GM12865 (cell line): ENCODE measurements at regions not wholly inside any gene's neighbourhood (a gene's known extent, or its start where the extent isn't known, plus 50 kb on each side); places are given as distances from the start of the nearest gene placed in this dataset.

Experiments
- DNase-seq: peaks from one replicate; pipeline ENCODE4 v3.0.0; 2010; ENCODE audit warnings: low read depth
- H3K4me3 ChIP-seq: 2 replicates; pipeline ENCODE4 v1.5.1; 2011; ENCODE audit warnings: mild to moderate bottlenecking, low read depth, low read length, control low read depth
- TF ChIP-seq, protein P1 (sequence below): IDR thresholded peaks from 2 replicates; pipeline ENCODE4 v1.5.1; 2011; ENCODE audit warnings: low read length, control low read depth, low read depth, inconsistent platforms; ENCODE audit not compliant: insufficient read depth; ENCODE audit errors: missing control alignments

DNA sequence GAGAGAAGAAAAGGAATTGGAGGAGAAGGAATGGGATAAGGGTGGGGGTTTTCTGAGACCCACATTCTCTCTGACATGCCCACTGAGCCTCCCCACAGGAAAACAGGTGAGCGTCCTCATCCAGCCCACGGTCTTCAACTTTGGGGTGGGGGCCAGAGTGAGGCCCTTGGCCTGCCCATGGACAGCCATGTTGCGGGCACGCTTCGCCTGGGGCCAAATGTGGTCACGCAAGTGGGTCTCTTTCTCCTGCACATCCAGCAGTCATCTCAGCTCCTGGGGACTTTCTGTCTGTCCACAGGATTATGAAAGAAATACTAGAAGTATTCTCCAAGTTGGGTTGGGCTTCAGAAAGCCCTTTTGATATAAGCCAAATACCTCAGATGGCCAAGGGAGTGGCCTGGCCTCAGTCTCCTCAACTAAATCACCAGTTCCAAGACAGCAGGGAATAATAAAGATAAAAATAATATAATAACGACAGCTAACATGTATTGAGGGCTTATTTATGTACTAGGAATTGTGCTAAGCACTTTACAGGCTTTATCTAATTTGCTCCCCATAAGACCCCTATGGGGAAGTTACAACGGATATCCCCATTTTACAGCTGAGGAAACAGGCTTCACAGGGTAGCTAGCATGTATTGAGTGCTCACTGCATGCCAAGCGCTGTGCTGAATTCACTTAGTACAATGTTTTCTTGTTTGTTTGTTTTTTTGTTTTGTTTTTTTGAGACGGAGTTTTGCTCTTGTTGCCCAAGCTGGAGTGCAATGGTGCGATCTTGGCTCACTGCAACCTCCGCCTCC, 57.2 kb upstream of the LBX1 start:
- no peak for DNase-seq
- TF ChIP-seq, protein P1, sequence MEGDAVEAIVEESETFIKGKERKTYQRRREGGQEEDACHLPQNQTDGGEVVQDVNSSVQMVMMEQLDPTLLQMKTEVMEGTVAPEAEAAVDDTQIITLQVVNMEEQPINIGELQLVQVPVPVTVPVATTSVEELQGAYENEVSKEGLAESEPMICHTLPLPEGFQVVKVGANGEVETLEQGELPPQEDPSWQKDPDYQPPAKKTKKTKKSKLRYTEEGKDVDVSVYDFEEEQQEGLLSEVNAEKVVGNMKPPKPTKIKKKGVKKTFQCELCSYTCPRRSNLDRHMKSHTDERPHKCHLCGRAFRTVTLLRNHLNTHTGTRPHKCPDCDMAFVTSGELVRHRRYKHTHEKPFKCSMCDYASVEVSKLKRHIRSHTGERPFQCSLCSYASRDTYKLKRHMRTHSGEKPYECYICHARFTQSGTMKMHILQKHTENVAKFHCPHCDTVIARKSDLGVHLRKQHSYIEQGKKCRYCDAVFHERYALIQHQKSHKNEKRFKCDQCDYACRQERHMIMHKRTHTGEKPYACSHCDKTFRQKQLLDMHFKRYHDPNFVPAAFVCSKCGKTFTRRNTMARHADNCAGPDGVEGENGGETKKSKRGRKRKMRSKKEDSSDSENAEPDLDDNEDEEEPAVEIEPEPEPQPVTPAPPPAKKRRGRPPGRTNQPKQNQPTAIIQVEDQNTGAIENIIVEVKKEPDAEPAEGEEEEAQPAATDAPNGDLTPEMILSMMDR: no peak
- H3K4me3 ChIP-seq: no peak overlapping the region

DNA sequence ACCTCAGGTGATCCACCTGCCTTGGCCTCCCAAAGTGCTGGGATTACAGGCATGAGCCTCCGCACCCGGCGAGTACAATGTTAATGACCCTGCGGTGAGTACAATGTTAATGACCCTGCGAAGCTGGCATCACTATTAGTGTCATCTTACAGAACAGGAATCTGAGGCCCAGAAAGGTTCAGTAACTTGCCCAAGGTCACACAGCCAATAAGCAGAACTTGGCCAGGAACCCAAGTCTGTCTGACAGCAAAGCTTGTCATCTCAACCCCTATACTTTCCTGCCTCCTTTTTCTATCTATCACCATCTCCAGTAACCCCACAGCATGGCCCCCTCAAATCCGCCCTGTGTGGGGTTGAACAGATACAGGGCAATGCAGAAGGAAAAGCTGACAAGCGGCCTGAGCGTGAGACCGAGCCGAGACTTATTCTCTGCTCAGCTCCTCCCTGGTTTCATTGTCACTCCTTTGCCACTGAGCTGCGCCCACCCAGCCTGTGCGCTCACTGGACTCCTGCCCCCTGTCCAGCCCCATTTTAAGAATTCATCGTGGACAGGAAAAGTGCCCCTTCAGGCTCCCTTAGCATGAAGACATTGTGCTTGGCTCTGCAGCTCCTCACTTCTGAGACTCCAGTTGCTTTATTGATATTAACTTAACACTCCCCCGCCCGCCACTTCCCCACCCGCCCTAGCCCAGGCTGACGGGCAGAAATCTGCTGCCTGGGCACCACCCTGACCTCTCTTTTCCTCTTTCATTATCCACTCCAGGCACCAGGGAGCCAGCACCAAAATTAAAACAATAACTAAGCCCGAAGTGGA, 58.1 kb upstream of the LBX1 start:
- no peak for DNase-seq
- H3K4me3 ChIP-seq: no peak overlapping the region
- TF ChIP-seq, protein P1: no peak

DNA sequence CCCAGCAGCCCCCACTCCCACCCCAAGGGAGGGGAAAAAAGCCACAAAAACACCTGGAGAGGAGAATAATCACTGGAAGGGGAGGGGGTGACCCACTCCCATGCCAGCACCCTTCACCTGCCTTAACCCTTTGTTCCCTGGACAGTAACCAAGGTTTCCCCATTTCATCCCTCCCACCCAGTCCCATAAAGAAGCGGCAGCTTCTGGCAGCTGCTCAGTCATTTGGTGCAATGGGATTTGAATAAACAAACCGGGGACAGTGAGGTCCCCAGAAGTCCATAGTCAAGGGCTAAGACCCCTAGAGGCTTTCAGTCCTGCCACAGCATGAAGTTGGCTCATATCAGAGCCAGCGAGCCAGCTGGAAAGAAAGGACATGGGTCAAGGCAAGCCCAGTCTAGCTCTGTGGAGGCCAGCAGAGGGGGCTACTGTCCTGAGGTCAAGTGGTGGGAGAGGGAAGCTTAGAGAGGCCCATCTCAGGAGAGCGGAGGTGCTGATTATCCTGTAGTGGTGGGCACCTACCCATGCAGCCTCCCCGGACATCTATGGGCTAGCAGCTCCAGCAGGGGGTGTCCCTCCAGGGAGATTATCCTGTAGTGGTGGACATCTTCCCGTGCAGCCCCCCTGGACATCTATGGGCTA, 58.9 kb upstream of the LBX1 start:
- DNase-seq: peak; percentile 24
- H3K4me3 ChIP-seq: no peak overlapping the region
- TF ChIP-seq, protein P1: no peak

DNA sequence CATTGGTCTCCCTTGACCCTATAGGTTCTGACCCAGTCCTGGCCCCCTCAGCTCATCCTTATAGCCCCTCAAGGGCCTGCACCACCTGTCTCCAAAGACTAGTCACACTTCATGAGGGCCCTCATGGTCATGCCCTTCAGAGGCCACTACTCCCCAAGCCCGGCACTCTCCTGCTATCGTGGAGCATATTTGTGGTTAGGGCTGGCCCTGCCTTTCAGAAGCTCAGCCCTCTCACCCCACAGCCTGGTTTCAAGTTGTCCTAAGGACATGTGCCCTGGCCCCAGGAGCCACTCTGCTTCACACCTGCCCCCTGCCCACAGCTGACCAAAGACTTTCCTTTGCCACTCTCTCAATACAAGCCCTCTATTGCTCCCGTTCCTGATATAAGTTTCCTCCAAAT, 60.3 kb upstream of the LBX1 start:
- no peak for DNase-seq
- H3K4me3 ChIP-seq: no peak overlapping the region
- TF ChIP-seq, protein P1: no peak

DNA sequence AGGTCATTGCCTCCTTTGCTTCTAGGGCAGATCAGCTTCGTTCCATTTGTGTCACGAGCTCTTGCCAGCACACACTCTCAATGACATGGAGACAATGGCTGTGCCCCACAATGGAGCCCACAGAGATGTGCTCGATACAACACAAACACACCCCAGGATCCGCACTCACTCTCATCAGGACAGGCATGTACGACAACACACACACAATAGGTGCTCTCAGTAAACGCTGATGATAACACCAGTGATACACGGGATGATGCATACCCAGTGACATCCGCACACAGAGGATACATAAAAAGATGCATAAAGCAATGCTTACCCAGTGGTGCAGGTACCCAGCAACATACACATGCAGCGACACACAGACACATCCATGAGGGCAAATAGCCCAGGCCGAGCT, 61.2 kb upstream of the LBX1 start:
- no peak overlapping the region for H3K4me3 ChIP-seq
- no peak for DNase-seq
- TF ChIP-seq, protein P1: no peak

DNA sequence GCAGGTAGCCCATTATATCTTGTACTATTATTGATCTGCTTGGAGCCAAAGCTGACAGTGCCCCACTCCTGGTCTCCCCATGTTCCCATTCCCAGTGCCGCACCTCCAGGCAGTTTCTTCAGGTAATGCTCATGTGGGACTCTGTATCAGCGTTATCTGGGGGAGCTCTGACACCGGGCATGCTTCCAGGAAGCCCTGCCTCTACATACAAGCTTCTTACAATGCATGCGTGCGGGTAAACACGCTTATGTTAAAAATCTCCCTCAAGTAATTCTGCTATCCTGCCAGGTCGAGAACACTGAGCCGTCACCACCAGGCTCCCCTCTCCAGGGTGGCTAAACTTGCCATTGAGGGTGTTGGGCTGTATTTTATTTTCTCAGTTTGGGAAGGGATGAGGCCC, 61.6 kb upstream of the LBX1 start:
- DNase-seq: no peak
- TF ChIP-seq, protein P1: no peak
- no peak overlapping the region for H3K4me3 ChIP-seq
